HUES48 (cell line): ENCODE measurements at regions not wholly inside any gene's neighbourhood (a gene's known extent, or its start where the extent isn't known, plus 50 kb on each side); places are given as distances from the start of the nearest gene placed in this dataset.

ENCODE experiments used
- H3K27ac ChIP-seq: one replicate; pipeline ENCODE4 v1.7.0; 2013; ENCODE audit warnings: low read depth, low read length, inconsistent platforms
- H3K27me3 ChIP-seq: 2 replicates; pipeline ENCODE4 v1.6.1; 2013; ENCODE audit warnings: mild to moderate bottlenecking, low read length; ENCODE audit not compliant: control insufficient read depth, insufficient read depth
- H3K36me3 ChIP-seq: 2 replicates; pipeline ENCODE4 v1.6.1; 2013; ENCODE audit warnings: low read length; ENCODE audit not compliant: control insufficient read depth, insufficient read depth
- H3K4me1 ChIP-seq: 2 replicates; pipeline ENCODE4 v1.6.1; 2013; ENCODE audit warnings: mild to moderate bottlenecking, low read length; ENCODE audit not compliant: control insufficient read depth, insufficient read depth
- H3K4me3 ChIP-seq: 2 replicates; pipeline ENCODE4 v1.5.1; 2013; ENCODE audit warnings: mild to moderate bottlenecking, low read depth, low read length
- H3K9ac ChIP-seq: 2 replicates; pipeline ENCODE4 v1.6.1; 2013; ENCODE audit warnings: mild to moderate bottlenecking, low read depth, low read length, moderate library complexity
- H3K9me3 ChIP-seq: 2 replicates; pipeline ENCODE4 v1.6.1; 2013; ENCODE audit warnings: low read length; ENCODE audit not compliant: control insufficient read depth, insufficient read depth

DNA sequence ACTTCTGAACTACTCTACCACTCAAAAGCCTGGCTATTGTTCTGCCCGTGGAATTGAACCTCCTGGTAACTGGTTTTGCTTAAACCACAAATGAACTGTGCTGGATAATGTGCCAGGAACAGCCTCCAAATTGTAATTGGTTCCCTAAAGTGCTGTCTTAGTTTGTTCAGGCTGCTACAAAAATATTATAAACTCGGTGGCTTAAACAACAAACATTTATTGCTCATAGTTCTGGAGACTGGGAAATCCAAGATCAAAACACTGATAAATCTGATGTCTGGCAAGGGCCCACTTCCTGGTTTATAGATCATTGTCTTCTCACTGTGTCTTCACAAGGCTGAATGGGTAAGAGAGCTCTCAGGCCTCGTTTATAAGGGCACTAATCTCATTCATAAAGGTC lies 149.2 kb upstream of the NCKAP5 start:
- Histone ChIP-seq H3K9ac (no peak overlapping the region), H3K36me3 (no peaks in the 10 kb centered on the region), H3K27me3 (no peaks in the 10 kb centered on the region), H3K4me3 (no peak overlapping the region), H3K27ac (no peak overlapping the region), H3K4me1 (no peaks in the 10 kb centered on the region), H3K9me3 (no peaks in the 10 kb centered on the region; the same call in 1 of the 2 replicates)

DNA sequence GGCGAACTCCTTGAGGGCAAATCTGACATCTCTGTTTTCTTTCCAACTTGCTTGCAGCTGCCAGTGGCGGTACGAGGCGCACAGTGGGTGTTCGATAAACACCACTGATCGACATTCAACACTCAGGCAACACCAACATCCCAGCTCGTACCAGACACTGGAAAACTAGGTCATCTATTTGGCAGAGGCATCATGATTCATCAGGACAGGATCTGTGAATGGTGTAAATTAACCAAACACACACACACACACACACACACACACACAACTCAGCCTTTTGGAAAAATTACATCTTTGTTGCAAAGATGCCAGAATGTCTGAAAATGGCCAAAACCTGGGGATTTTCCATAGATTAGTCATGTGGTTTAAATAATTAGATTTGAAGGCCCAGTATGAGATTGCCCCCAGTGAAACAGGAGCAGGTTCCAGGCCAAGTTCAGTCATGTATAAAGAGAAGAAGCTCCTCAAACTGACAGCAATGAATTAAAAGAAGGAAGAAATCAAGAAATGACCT lies 150.5 kb upstream of the NCKAP5 start:
- H3K4me1 ChIP-seq = no peaks in the 10 kb centered on the region
- H3K9ac ChIP-seq = no peak overlapping the region
- H3K36me3 ChIP-seq = no peaks in the 10 kb centered on the region
- H3K27ac ChIP-seq = no peak overlapping the region
- H3K9me3 ChIP-seq = no peaks in the 10 kb centered on the region; the same call in 1 of the 2 replicates
- no peaks in the 10 kb centered on the region for H3K27me3 ChIP-seq
- H3K4me3 ChIP-seq = no peak overlapping the region

- Histone ChIP-seq H3K4me3 (no peak overlapping the region), H3K9me3 (no peaks in the 10 kb centered on the region; the same call in 1 of the 2 replicates), H3K27ac (no peak overlapping the region), H3K36me3 (no peaks in the 10 kb centered on the region), H3K27me3 (no peaks in the 10 kb centered on the region), H3K4me1 (no peaks in the 10 kb centered on the region), H3K9ac (no peak overlapping the region)
These were observed 152.2 kb upstream of the NCKAP5 start for GRCh38 chr2:133720429-133720828.

- Histone ChIP-seq H3K9ac (no peak overlapping the region), H3K4me1 (no peaks in the 10 kb centered on the region), H3K36me3 (no peaks in the 10 kb centered on the region), H3K27me3 (no peaks in the 10 kb centered on the region), H3K27ac (no peak overlapping the region), H3K4me3 (no peak overlapping the region), H3K9me3 (no peaks in the 10 kb centered on the region; the same call in 1 of the 2 replicates)
These were observed 152.9 kb upstream of the NCKAP5 start for GRCh38 chr2:133721118-133721517.

DNA sequence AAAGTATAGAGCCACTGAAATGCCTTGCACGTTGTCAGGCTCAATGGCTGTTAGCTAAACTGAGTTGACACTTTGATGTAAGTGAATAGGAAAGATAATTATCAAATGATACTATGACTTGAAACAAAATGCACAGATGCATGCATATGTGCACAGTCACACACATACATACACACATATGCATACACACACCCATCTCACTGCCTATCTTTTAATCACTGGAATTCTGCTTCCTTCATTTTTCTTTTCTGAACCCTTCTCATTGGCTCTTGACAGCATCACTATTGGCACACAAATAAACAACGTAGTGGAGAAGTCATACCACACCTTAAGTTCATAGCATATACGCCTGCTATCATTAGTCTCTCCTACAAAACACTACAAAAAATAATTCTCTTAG lies 154.9 kb upstream of the NCKAP5 start:
- Histone ChIP-seq H3K36me3 (no peaks in the 10 kb centered on the region), H3K9ac (no peak overlapping the region), H3K4me3 (no peak overlapping the region), H3K27me3 (no peaks in the 10 kb centered on the region), H3K4me1 (no peaks in the 10 kb centered on the region), H3K9me3 (no peaks in the 10 kb centered on the region; the same call in 1 of the 2 replicates), H3K27ac (no peak overlapping the region)

DNA sequence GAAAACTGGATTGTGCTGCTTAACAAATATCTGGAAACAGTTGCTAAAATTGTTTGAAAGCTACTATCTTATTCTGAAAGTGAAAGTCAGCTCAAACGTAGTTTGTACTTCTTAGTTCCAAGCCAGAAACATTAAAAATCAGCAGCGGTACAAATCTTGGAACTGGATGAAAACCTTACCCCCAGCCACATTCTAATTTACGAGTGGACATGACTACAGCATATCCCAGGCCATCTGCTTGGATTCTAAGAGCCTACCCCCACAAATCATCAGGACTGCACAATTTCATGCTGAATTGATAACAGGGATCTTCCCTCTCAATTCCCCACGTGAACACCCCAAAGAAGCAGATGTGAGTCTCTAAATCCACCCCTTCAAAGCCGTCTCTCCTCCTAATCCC lies 158.7 kb upstream of the NCKAP5 start:
- Histone ChIP-seq H3K27ac (no peak overlapping the region), H3K4me3 (no peak overlapping the region), H3K9ac (no peak overlapping the region), H3K4me1 (no peaks in the 10 kb centered on the region), H3K27me3 (no peaks in the 10 kb centered on the region), H3K36me3 (no peaks in the 10 kb centered on the region), H3K9me3 (no peaks in the 10 kb centered on the region; the same call in 1 of the 2 replicates)

DNA sequence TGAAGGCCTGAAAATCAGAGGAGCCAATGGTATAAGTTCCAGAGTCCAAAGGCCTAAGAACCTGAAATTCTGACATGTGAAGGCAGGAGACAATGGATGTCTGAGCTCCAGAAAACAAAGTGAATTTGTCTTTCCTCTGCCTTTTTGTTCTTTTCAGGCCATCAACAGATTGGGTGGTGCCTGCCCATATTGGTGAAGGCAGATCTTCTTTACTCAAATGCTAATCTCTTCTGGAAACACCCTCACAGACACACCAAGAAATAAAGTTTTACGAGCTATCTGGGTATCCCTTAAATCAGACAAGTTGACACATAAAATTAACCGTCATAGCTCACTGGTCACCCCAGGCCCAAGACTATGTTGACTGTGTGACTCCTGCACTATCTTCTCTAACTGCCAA lies 163.8 kb upstream of the NCKAP5 start:
- H3K4me3 ChIP-seq = no peak overlapping the region
- H3K36me3 ChIP-seq = no peaks in the 10 kb centered on the region
- H3K27ac ChIP-seq = no peak overlapping the region
- no peaks in the 10 kb centered on the region for H3K4me1 ChIP-seq
- H3K9ac ChIP-seq = no peak overlapping the region
- H3K27me3 ChIP-seq = no peaks in the 10 kb centered on the region
- no peaks in the 10 kb centered on the region for H3K9me3 ChIP-seq

DNA sequence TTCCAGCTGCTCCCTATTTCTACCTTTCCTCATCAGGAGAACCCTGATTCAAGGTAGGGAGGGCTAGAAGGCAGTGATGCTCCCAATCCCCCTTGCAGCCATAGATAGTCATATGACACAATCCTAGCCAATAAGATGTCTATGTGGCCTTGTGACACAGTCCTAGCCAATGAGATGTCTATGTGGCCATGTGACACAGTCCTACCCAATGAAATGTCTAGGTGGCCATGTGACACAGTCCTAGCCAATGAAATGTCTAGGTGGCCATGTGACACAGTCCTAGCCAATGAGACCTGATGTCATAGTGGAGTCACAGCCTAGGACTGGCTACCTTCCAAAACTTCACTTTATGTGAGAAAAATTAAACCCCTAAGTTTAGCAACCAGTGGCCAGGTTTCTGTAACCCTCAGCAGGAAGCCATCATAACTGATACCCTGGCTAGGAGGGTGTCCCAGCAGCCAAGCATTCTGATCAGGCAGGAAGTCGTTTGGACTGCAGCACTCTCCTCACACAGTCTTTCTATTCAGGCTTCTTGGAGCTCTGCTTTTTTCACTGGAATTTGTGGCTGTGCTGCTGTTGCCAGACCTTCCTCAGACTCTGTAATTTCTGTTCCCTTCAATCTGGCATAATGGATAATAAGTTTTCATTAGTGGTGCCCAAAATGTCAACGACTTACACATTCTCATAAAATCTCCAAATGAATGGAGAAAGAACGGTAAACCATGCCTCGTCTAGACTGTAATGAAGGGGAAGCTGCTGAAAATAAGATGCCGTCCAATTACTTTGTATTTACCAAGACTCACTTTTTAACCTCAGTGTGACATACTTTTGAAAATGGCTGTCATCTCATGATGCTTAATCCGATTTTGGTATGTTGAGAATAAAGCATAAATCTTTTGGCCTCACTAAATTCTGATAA lies 165.0 kb upstream of the NCKAP5 start:
- Histone ChIP-seq H3K4me1 (no peaks in the 10 kb centered on the region), H3K27ac (no peak overlapping the region)

GRCh38 chr2:133733901-133734255 lies 165.6 kb upstream of the NCKAP5 start:
- Histone ChIP-seq H3K4me1 (no peaks in the 10 kb centered on the region), H3K9me3 (no peaks in the 10 kb centered on the region), H3K9ac (no peak overlapping the region), H3K27ac (no peak overlapping the region), H3K27me3 (no peaks in the 10 kb centered on the region), H3K36me3 (no peaks in the 10 kb centered on the region), H3K4me3 (no peak overlapping the region)

More for the DNA sequence above, 165.0 kb upstream of the NCKAP5 start:
- Histone ChIP-seq H3K36me3 (no peaks in the 10 kb centered on the region), H3K27me3 (no peaks in the 10 kb centered on the region), H3K9ac (no peak overlapping the region), H3K4me3 (no peak overlapping the region), H3K9me3 (no peaks in the 10 kb centered on the region)

DNA sequence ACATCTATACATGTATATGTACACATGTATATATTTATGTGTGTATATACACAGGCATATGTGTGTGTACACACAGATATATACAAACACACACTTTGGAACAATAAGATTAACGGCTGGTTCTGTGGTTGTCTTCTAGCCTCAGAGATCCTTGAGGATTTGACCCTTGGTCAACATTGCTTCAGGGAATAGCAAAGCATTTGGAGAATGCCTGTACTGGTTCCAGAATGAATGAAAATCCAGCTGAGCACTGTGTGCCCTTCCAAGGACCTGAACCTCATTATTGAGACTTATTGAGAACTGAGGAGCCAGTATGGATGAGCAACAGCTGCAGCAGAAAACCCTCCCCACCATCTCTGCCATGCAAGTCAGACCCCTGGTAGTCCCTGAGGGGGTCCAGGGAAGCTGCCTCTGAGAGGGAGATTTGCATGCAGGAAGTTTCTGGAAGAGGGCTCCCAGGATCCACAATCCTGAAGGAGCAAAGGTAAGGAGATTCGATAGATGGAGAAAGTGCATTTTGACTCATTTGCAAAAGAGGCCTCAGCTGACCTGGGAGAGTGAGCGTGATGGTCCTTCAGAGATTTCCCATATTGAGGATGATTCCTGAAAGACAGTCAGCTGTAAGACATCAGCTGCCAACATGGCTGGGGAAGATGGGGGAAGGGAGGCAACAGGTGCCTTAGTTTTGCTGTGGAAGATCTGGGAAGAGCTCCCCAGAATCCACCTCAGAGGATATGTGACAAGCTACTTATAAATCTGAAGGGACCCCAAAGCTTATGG lies 166.6 kb upstream of the NCKAP5 start:
- no peak overlapping the region for H3K27ac ChIP-seq

GRCh38 chr2:133736674-133737073 lies 168.4 kb upstream of the NCKAP5 start:
- Histone ChIP-seq H3K36me3 (no peaks in the 10 kb centered on the region), H3K27me3 (no peaks in the 10 kb centered on the region), H3K27ac (no peak overlapping the region)

More for the DNA sequence above, 166.6 kb upstream of the NCKAP5 start:
- H3K9ac ChIP-seq = no peak overlapping the region
- no peaks in the 10 kb centered on the region for H3K36me3 ChIP-seq
- no peaks in the 10 kb centered on the region for H3K4me1 ChIP-seq
- no peaks in the 10 kb centered on the region for H3K9me3 ChIP-seq
- no peaks in the 10 kb centered on the region for H3K27me3 ChIP-seq
- H3K4me3 ChIP-seq = no peak overlapping the region

More at GRCh38 chr2:133736674-133737073, 168.4 kb upstream of the NCKAP5 start:
- H3K4me3 ChIP-seq = no peak overlapping the region
- H3K4me1 ChIP-seq = no peaks in the 10 kb centered on the region
- no peak overlapping the region for H3K9ac ChIP-seq
- H3K9me3 ChIP-seq = no peaks in the 10 kb centered on the region
